ENCODE measurements at regions not wholly inside any gene's neighbourhood (a gene's known extent, or its start where the extent isn't known, plus 50 kb on each side); places are given as distances from the start of the nearest gene placed in this dataset.

DNA sequence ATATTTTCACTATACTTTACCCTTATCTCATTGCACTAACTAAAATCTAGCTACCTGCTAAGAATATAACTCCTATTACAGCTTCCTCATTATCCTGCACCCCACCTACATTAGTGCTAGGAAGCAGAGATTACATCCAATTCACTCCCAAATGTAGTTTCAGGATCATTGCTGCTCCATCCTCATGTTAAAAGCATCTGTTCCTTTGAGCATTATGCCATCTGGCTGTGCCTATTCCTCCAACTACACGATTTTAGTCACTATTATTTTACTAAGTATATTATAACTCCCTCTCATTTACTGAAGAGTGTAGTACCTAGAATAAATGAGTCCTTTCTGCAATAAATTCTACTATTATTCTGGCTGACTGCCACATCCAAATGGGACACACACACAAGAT, 1586.9 kb downstream of the TECRL start:
- no peak for DNase-seq

DNA sequence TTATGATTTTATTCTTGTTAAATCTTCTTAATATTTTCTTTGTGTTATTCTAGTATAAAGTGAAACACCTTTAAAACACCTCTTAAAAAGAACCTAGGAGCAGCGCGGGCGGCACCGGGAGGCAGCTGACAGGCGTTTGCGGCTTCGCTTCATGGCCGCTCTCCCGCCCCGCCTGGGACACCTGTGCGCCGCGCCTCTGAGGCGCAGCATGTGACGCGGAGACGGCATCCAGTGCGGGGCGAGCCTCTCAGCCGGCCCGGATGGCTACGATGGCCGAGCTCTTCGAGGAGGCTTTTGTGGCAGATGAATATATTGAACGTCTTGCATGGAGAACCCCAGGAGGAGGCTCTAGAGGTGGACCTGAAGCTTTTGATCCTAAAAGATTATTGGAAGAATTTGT, 1592.7 kb downstream of the TECRL start:
- DNase-seq, result peak; percentile 58

DNA sequence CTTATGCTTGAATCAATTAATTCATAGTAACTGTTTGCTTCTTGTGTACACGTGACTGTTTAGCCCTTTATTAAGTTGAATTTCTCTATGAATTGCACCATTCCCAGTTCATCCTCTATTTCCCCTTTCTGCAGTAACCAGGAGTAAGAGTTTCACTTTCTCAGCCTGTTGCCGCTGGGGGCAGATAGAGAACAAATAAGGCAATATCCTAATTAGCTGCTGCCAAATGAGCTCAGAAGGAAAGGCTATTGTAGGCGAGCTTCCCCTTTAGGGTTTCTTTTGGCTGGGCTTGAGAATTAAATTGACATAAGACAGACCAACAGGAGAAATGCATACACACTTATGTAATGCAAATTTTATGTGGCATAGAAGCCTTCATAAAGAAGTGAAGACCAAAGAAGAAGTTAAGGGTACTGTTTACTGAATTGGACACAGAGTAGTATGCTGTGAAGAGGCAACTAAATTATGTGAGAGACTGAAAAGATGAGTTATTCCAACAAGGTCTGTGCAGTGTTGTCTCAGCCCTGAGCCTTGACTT, 1594.7 kb downstream of the TECRL start:
- no peak for DNase-seq

DNA sequence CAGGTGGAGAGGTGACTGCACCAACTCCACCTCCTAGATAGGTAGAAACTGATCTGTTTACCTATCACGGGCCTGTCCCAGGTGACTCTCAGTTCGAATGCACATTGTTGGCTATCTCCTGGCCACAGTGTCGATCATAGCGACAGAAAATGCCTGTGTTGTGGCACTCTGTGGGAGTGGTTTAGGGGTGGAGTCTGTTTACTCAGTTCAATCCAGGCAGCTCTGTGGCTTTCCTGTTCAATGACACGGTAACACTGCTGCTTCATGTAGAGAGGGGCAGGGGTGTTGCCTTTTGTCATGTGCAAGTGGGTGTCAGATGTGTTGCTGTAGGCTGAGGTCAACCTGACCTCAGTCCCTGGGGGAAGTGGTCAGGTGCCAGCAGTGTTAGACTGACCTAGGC, 1602.4 kb downstream of the TECRL start:
- DNase-seq, result no peak

DNA sequence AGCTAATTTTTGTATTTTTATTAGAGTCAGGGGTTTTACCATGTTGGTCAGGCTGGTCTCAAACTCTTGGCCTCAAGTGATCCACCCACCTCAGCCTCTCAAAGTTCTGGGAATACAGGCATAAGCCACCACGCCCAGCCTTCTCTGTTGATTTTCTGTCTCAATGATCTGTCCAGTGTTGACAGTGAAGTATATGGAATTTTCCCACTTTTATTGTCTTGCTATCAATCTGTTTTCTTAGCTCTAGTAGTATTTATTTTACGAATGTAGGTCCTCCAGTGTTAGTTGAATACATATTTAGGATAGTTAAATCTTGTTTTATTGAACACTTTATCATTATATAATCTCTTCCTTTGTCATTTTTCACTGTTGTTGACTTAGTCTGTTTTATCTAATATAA, 1603.9 kb downstream of the ADGRL3 start:
- no peak for DNase-seq

DNA sequence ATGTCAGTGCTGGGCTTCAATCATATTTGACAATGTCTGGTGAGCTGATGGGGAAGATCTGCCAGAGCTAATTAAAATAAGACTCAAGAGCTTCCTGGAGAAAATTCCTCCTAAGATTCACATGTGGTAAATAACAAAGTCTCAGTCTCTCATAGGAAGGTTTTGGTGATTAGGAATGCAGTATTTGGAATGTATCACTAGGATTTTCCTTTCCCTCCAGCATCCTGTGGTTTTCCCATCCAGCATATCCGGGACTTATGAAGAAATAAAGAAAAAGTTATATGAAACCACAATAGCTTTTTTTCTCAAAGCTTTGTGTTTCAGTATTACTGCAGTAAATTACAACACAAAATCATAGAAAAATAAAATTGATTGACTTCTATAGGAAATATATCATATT, 1597.1 kb downstream of the ADGRL3 start:
- DNase-seq, result no peak

DNA sequence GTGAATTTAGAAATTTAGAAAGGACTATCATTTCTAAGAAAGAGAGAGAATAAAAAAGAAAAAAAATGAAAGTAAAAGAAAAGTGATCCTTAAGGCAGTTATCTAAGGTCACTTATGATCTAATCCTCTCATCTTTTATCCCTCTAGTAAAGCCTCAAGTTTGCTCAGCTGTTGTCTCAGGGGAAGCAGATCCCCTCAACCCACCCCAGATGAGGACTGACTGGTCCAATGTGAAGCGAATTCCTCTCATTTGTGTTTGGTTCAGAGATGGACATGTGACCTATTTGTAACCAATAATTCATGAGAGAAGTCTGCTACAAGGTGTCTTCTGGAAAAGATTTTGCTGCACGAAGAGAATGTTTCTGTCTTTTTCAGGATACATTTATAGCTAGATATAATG, 1591.3 kb downstream of the ADGRL3 start:
- DNase-seq, result no peak

DNA sequence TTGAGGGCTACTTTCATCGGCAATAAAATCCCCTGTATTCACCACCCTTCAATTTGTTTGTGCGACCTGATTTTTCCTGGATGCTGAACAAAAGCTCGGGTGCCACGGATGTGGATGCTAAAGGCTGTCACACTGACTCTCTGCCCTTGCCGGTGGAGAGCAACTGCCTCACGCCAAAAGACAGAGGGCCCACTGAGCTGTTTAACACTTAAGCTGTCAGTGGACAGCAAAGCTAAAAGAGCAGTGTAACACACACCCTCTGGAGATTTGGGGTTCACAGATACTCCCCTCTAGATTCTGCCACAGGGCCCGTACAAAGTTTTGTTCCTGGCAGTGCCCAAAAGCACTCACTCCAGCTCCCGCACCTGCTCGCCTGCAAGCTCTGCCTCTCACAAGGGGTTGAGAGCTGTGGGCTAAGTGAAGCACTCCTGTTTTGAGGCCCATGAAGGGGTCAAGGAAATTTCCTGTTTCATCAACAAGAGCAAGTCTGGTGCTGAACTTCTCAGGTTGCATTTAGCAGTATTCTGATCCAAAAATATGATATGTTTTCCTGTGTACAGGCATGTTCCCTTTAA, 1571.9 kb downstream of the ADGRL3 start:
- peak; percentile 67 for DNase-seq

DNA sequence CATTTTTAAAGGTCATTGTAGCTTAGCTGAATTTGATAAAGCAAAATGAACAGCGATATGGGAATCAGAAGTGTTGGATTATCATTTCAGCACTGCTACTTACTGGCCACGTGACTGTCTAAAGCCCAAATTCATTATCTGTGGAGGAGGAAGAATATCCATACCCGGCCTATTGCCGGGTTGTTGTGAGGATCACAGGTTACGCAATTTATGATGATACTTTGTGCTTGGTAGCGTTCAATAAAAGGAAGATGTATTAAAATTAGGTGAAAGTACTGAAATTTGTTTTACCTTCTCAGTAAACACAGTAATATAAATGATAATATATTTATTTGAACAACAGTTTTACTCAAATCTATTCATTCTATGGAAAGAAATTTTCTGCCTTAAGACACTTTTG, 1540.2 kb downstream of the ADGRL3 start:
- no peak for DNase-seq

DNA sequence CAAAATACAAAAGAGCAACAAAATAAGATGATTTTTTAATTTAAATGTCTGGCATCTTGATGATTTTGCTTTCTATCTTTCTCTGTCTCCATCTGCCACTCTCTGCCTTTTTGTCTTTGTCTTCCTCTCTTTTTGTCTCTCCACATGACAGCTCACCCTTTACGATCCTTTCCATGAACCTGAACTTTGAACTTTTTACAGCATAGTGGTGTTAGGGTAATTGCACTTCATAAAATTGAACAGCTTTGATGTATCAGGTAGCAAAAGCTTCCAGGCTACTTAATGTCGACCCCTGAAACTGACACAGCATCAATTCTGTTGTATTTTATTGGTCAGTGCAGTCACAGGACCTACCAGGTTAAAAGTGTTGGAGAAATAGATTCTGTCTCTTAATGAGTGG, 1517.0 kb downstream of the ADGRL3 start:
- no peak for DNase-seq

DNA sequence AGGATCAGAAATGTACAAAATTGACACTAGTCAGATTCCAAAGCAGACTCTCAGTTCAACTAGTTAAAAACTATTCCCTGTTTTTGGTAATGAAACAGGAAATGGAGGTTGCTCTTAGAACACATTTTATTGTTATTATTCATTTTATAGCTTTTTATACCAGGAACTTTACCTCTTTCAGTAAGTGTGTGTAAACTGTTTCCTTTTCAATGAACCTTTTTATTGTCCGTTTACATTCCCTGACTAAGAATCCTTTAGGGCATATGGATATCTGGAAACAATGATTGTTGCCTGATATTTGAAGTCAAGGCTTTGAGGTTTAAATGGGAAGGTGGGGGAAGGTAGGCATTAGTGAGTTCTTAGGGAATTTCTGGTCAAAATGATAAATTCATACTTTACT, 1511.4 kb downstream of the ADGRL3 start:
- no peak for DNase-seq

DNA sequence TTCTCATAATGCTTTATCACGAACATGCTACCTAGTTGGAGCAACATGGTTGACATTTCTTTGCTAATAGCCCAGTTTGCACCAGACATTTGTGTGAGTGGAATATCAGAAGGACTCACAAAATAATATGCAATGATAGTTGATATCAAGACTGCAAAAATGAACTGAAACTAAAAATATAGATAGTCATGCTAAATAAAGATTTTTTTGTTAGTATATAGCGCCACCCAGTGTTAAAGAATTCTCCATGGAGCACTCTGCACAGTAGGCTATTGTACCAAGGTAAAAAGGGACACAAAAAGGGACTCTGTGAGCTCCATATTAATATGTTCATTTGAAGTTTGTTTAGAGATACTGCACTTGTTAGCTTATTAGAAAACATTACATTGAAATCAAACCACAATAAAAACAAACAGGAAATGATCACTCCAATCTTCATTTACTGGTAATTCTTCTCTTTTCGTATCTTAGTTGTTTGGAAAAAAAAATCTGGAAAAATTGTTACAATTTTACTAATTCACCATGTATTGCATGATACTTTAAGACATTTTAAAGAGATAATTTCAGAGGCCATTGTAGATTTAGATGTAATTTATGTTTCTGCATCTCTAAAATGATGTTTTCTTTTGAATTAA, 1509.6 kb downstream of the ADGRL3 start:
- peak; percentile 68 for DNase-seq

DNA sequence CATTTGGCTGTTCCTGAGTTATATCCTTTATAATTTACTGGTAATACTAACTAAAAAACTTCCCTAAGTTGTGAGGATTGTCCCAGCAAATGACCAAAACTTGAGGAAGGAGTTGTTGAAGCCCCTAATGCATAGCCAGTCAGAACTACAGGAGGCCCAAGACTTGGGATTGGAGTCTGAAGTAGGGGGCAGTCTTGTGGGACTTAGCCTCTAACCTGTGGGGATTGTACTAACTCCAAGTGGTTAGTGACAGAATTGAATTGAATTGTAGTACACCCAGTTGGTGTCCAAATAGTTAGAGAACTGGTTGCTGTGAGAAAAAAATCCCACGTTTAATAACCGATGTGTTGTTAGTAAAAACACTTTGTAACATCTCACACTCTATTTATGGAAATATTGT, 1506.3 kb downstream of the ADGRL3 start:
- no peak for DNase-seq

DNA sequence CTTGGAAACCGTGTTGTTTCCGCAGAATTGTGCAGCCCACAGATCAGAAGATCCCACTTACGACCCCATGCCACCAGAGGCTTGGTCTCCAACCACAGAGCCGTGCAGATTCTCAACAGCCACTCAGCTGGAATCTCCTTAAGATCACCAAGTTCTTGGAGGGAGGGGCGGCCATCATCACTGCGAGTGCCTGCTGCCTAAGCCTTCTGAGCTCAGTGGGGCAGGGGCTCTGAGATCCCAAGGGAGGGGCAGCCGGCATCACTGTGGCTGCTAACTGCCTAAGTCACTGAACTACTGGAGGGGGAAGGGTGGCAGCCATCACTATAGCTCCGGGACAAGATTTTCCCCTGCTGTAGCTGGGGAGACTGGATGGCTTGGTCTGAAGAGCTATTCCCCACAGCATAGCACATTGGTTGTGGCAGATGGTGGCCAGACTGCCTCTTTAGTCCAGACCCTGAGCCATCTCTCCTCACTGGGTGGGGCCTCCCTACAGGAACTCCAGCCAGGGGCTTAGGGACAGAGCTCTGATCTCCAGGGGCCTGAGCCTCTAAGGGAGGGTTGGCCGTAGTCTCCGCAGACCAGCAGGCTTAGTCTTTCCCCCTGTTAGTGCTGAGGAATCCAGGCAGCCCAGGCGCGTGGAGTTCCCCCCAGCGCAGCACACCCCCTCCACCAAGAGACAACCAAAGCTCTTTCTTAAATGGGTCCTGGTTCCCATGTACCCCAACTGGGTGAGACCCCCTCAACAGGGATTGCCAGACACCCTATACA, 1483.9 kb downstream of the ADGRL3 start:
- no peak for DNase-seq

DNA sequence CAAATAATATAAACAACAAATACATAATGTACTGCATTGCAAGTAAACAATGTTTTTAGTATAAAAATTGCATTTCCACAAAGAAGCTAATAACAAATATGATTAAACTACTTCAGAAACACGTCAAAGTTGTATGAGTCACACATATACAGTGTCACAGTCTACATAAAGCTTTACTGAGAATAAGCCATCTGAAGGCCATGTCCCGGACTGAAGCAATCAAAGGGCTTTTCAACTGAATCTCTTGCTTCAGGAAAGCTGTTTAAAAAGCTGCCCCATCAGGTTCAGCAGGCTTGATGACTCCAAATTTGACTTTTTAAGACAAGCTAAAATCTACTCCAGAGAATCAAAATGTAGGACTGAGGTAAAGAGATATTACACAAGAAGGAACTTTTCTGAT, 1476.8 kb downstream of the ADGRL3 start:
- DNase-seq, result no peak

DNA sequence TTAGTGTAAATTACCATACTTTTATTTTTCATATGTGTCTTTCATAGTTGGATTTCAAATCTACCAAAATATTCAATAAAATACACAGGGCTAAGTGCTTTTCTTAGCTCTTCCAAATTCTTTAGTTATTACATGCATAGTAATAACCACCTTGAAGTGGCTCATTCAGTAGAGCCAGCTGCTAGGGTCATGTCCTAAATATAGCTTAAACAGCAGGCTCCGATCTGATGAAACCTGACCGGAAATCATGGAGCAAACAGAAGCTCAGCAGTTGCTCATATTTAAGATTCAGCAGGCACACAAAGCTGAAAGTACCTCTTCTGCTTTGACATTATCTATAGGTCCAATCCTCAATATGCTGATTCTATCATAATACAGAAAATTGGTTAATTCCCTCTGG, 1470.4 kb downstream of the ADGRL3 start:
- DNase-seq, result peak; percentile 97

DNA sequence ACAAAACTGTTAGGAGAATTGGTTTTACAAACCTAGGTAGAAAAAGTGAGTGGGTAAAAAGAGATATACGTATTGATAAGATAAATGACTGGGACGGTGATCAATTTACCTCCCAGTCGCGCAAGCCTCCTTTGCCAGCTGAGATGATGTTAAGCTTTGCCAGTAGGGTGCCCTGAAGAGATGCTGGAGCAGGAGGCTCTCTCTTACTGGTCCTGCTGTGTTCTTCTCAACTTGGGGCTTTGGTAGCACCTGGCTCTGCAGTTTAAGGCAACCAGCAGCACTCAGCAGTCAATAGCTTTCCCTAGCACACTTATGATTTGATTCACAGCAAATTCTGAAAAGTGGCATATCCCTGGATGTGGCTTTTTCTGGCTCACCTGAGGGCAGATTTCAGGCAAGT, 1461.7 kb downstream of the ADGRL3 start:
- peak; percentile 63 for DNase-seq

DNA sequence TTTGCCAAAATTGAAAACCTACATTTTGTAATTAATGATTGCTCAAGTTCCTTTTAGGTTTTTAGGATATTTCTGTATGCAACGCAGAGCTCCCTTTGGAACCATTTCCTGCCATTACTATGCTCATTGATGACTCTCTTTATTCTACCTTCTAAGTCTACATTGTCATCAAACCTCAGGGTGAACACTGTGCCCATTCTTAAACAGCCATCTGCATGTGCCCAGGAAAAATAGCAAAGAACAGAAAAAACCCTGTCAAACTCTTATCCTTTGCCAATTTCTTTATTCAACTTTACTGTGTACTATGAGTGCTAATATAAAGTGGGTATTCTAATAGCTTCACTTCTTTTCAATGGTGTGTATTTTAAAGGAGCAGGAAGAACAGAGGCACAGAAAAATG, 1455.9 kb downstream of the ADGRL3 start:
- no peak for DNase-seq

DNA sequence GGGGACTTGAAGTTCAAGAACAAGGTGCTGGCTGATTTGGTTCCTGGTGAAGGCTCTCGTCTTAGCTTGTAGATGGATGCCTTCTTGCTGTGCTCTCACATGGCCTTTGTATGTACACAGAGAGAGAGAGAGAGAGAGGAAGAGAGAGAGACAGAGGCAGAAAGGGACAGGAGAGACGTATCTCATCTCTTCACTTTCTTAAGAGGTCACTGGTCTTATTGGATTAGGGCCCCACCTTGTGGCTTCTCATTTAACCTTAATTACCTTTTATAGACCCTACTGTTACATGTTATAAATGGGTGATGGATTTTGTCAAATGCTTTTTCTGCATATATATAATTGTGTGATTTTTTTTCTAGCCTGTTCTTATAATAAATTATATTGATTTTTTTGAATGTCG, 1444.2 kb downstream of the ADGRL3 start:
- no peak for DNase-seq

DNA sequence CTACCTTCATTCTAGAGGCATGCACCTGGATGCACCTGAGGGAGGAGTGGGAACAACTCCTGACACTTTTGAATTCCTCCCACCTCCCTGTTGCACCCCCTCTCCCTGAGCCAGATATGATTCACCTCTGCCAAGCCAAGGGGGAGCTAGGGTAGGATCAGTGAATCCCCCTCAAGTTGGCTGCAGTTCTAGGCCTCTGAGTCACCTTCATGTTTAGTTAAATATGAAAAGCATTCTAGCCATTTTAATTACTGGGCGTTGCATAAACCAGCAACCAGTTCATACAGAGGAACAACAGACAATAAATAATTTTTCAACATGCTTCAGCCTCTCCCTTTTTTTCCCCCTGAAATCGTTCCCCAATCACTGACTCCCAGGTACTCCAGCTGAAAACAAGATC, 1440.2 kb downstream of the ADGRL3 start:
- no peak for DNase-seq

DNA sequence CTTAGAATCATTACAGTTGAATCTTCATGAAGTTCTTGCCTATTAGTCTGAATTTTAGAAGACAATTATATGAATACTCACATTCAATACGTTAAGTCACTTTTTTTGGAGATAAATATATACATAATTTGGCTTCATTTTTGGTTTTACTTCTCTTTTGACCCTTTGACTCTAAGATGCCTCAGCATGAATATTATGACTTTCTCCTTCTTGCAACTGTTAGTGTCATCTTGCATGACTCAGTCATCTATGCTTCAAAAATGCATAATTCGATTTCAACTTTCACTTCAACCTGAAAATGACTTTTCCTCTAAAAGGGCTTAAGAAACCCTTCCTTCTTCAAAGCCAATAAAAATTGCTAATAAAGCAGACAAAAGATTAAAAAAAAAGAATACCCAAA, 1427.5 kb downstream of the ADGRL3 start:
- no peak for DNase-seq

DNA sequence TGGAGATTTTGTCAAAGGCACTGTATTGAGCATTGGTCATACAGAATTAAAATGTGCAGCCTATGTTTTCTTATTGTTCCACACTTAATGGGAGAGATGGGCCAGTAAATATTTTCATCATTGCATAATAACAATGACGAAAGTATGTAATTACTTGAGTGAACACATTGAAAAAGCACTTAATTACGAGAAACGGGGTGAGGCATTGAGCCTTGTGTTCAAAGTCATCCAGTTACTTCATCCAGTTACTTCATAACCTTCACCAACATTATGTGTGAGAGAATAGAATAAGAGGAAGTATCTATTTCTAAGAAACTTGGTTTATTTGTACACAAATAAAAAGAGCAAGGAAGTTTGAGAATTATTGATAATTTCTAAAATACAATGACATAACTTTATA, 1427.0 kb downstream of the ADGRL3 start:
- no peak for DNase-seq

DNA sequence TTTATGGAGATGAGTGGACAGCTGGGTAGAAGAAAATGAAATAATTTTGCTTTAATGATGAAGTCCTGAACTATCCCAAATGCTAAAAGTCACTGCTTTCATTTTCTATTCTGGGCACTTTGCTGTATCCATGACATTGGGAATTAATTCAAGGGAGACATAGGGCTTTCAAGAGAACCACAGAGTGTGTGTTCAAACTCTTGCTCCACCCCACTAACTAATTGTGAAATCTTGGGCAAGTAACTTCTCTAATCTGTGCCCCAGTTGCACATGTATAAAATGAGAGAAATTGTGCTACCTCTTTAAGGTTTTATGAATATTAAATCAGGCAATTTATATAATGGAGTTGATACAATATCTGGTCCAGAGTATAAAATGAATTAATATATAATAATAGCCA, 1422.0 kb downstream of the ADGRL3 start:
- no peak for DNase-seq

DNA sequence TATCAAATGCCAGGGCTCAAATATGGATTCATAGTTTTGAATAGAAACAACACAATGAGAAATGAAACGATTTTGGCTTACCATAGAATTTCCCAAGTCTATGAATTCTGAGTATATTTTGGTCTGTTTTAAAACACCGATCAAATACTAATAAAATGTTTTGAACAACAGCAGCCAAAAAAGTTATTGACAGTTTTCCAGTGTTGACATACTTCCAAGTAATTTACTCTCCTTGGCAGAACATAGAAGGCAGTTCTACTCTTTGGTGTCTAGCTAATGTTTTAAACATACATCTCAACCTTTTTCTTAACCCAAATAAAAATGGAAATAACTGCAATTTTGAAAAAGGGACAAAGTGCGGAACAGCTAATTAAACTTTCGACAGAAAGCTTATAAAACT, 1419.8 kb downstream of the ADGRL3 start:
- DNase-seq, result no peak

Data from NCI-H146 (cell line).